NCI-H2081 (cell line): ENCODE measurements at regions not wholly inside any gene's neighbourhood (a gene's known extent, or its start where the extent isn't known, plus 50 kb on each side); places are given as distances from the start of the nearest gene placed in this dataset.
A peak's percentile ranks its signal among the peaks of the same experiment; 100 is the strongest.
"Not testable (repeated sequence)": the region's sequence is repeated elsewhere in the genome, so short reads cannot be mapped to it uniquely, and the experiment has no call there.

ENCODE experiments used
- DNase-seq, 2 experiments: peaks; one replicate each; lab custom pipeline; 2025; lab: John Stamatoyannopoulos, UW

GRCh38 chr5:96528826-96529474 is 95.9 kb upstream of the PCSK1 start:
- no peak for DNase-seq

GRCh38 chr5:96529559-96529958 is 96.5 kb upstream of the PCSK1 start:
- DNase-seq = no peak

GRCh38 chr5:96530901-96531300 is 97.9 kb upstream of the PCSK1 start:
- no peak for DNase-seq

GRCh38 chr5:96533371-96533770 is 100.3 kb upstream of the PCSK1 start:
- no peak for DNase-seq

- DNase-seq = peak in 1 of 2 experiments; percentile 1
Observed at GRCh38 chr5:96537386-96537785, 104.3 kb upstream of the PCSK1 start.

GRCh38 chr5:96538808-96539250 is 105.8 kb upstream of the PCSK1 start:
- no peak for DNase-seq

GRCh38 chr5:96546120-96546519 is 113.1 kb upstream of the PCSK1 start:
- no peak for DNase-seq

- DNase-seq = no peak
Observed at GRCh38 chr5:96547486-96547885, 114.4 kb upstream of the PCSK1 start.

GRCh38 chr5:96548905-96549304 is 113.3 kb upstream of the CAST start:
- DNase-seq = no peak

GRCh38 chr5:96560857-96561256 is 101.3 kb upstream of the CAST start:
- DNase-seq = not testable (repeated sequence)

GRCh38 chr5:96562614-96563013 is 99.6 kb upstream of the CAST start:
- DNase-seq = no peak

- no peak for DNase-seq
Observed at GRCh38 chr5:96563816-96564215, 98.4 kb upstream of the CAST start.

GRCh38 chr5:96565582-96566265 is 96.5 kb upstream of the CAST start:
- no peak for DNase-seq

- DNase-seq = no peak
Observed at GRCh38 chr5:96566833-96567587, 95.2 kb upstream of the CAST start.

- no peak for DNase-seq
Observed at GRCh38 chr5:96569332-96569731, 92.8 kb upstream of the CAST start.

GRCh38 chr5:96569770-96570169 is 92.4 kb upstream of the CAST start:
- no peak for DNase-seq

- DNase-seq = no peak
Observed at GRCh38 chr5:96572864-96573512, 89.2 kb upstream of the CAST start.

- DNase-seq = no peak
Observed at GRCh38 chr5:96573513-96573894, 88.7 kb upstream of the CAST start.

GRCh38 chr5:96576876-96577275 is 85.3 kb upstream of the CAST start:
- DNase-seq = no peak

GRCh38 chr5:96577909-96578308 is 84.3 kb upstream of the CAST start:
- no peak for DNase-seq

- DNase-seq = no peak
Observed at GRCh38 chr5:96579711-96580110, 82.5 kb upstream of the CAST start.

GRCh38 chr5:96582343-96582742 is 79.8 kb upstream of the CAST start:
- peak; percentile 53 to 82 for DNase-seq

GRCh38 chr5:96584712-96585111 is 77.5 kb upstream of the CAST start:
- DNase-seq = no peak
